IMR-90 (cell line): ENCODE measurements at regions not wholly inside any gene's neighbourhood (a gene's known extent, or its start where the extent isn't known, plus 50 kb on each side); places are given as distances from the start of the nearest gene placed in this dataset.

Source experiments
- ATAC-seq: fragments of 200-7000 bp; cut with Tn5 transposase; 2 replicates; pipeline ENCODE4 v1.9.1; 2020; ENCODE audit warnings: low read depth, mild to moderate bottlenecking, moderate library complexity
- BruUV-seq: library from RNA; stranded (reverse); fragments of 400-500 nt; replicated peaks from 2 replicates; lab custom pipeline; 2021; lab: Mats Ljungman, UMichigan
- CTCF ChIA-PET: fragments of 300-600 bp; formaldehyde crosslinking; extraction: SDS; loops from one replicate; lab custom pipeline; 2021; ENCODE audit warnings: antibody characterized with exemption; lab: Yijun Ruan, JAX
- POLR2A ChIA-PET: fragments of 300-600 bp; sonication (Branson Sonifier 250); formaldehyde crosslinking; loops from one replicate; lab custom pipeline; 2022; ENCODE audit warnings: antibody characterized with exemption; ENCODE audit not compliant: unreplicated experiment; lab: Charles Lee
- DNase-seq: peaks from one replicate; pipeline ENCODE4 v3.0.0; 2013
- H2AFZ ChIP-seq: replicated peaks from 2 replicates; pipeline ENCODE3; 2013; ENCODE audit warnings: low read length, mild to moderate bottlenecking; ENCODE audit not compliant: poor library complexity
- H2AK5ac ChIP-seq: 2 replicates; pipeline ENCODE4 v1.6.1; 2013; ENCODE audit warnings: low read depth, low read length, inconsistent platforms
- H2AK9ac ChIP-seq: replicated peaks from 2 replicates; pipeline ENCODE3; 2013; ENCODE audit warnings: mild to moderate bottlenecking, low read depth, low read length, moderate library complexity; ENCODE audit not compliant: poor library complexity
- H2BK120ac ChIP-seq: 2 replicates; pipeline ENCODE4 v1.6.1; 2013; ENCODE audit warnings: low read depth, low read length, inconsistent platforms
- H2BK15ac ChIP-seq: 3 replicates; pipeline ENCODE4 v1.6.1; 2013; ENCODE audit warnings: low read depth, low read length, inconsistent platforms
- H2BK20ac ChIP-seq: 2 replicates; pipeline ENCODE4 v1.6.1; 2013; ENCODE audit warnings: low read depth, mild to moderate bottlenecking, inconsistent platforms, low read length, moderate library complexity
- H2BK5ac ChIP-seq: 2 replicates; pipeline ENCODE4 v1.6.1; 2013; ENCODE audit warnings: mild to moderate bottlenecking, low read depth, low read length, inconsistent platforms; ENCODE audit not compliant: poor library complexity, severe bottlenecking
- H3K14ac ChIP-seq: replicated peaks from 2 replicates; pipeline ENCODE4 v1.6.1; 2013; ENCODE audit warnings: low read depth, low read length, inconsistent platforms
- H3K18ac ChIP-seq: 2 replicates; pipeline ENCODE4 v1.6.1; 2013; ENCODE audit warnings: low read depth, low read length, control low read depth
- H3K23ac ChIP-seq: 2 replicates; pipeline ENCODE4 v1.6.1; 2013; ENCODE audit warnings: low read depth, low read length, inconsistent platforms
- H3K27ac ChIP-seq: 2 replicates; pipeline ENCODE4 v1.5.1; 2013; ENCODE audit warnings: mild to moderate bottlenecking, control low read depth, low read length; ENCODE audit not compliant: insufficient read depth
- H3K27me3 ChIP-seq: 2 replicates; pipeline ENCODE4 v1.6.1; 2013; ENCODE audit warnings: low read length; ENCODE audit not compliant: control insufficient read depth, insufficient read depth
- H3K36me3 ChIP-seq: 2 replicates; pipeline ENCODE4 v1.6.1; 2013; ENCODE audit warnings: low read length, mixed read lengths; ENCODE audit not compliant: control insufficient read depth, insufficient read depth
- H3K4ac ChIP-seq: 2 replicates; pipeline ENCODE4 v1.6.1; 2013; ENCODE audit warnings: low read depth, low read length, inconsistent platforms
- H3K4me1 ChIP-seq: 2 replicates; pipeline ENCODE4 v1.6.1; 2013; ENCODE audit warnings: low read length, mixed read lengths; ENCODE audit not compliant: control insufficient read depth, insufficient read depth
- H3K4me2 ChIP-seq: 2 replicates; pipeline ENCODE4 v1.6.1; 2013; ENCODE audit warnings: low read depth, mild to moderate bottlenecking, control low read depth, low read length, moderate library complexity
- H3K4me3 ChIP-seq: 2 replicates; pipeline ENCODE4 v1.5.1; 2013; ENCODE audit warnings: low read depth, mild to moderate bottlenecking, control low read depth, low read length, moderate library complexity; ENCODE audit not compliant: insufficient read depth
- H3K56ac ChIP-seq: 2 replicates; pipeline ENCODE4 v1.6.1; 2013; ENCODE audit warnings: low read length, inconsistent platforms; ENCODE audit not compliant: insufficient read depth; ENCODE audit errors: extremely low read depth
- H3K79me1 ChIP-seq, 2 experiments: 2 replicates each; pipeline ENCODE4 v1.6.1; 2013; ENCODE audit warnings: low read length in 2 of 2, inconsistent platforms in 1 of 2, low read depth in 1 of 2
- H3K9ac ChIP-seq: 2 replicates; pipeline ENCODE4 v1.6.1; 2013; ENCODE audit warnings: low read depth, low read length, control low read depth
- H3K9me1 ChIP-seq: 2 replicates; pipeline ENCODE4 v1.6.1; 2013; ENCODE audit warnings: low read length, inconsistent platforms; ENCODE audit not compliant: insufficient read depth
- H3K9me3 ChIP-seq: 2 replicates; pipeline ENCODE4 v1.6.1; 2013; ENCODE audit warnings: low read length; ENCODE audit not compliant: control insufficient read depth, insufficient read depth
- H4K20me1 ChIP-seq: 2 replicates; pipeline ENCODE4 v1.6.1; 2013; ENCODE audit warnings: low read length, inconsistent platforms; ENCODE audit not compliant: insufficient read depth
- H4K5ac ChIP-seq: 2 replicates; pipeline ENCODE4 v1.6.1; 2013; ENCODE audit warnings: mild to moderate bottlenecking, low read depth, low read length, control low read depth
- H4K8ac ChIP-seq, 2 experiments: 2 replicates each; pipeline ENCODE4 v1.6.1; 2013; ENCODE audit warnings: low read depth in 2 of 2, low read length in 2 of 2, control low read depth in 1 of 2, inconsistent platforms in 1 of 2
- H4K91ac ChIP-seq: 2 replicates; pipeline ENCODE4 v1.6.1; 2013; ENCODE audit warnings: low read depth, low read length, inconsistent platforms; ENCODE audit not compliant: insufficient read depth
- BHLHE40 ChIP-seq: fragments of 150-350 bp; IDR thresholded peaks from 2 replicates; pipeline ENCODE4 v1.6.1; 2016; ENCODE audit warnings: mild to moderate bottlenecking, low read depth, low read length
- FOS ChIP-seq: fragments of 150-350 bp; IDR thresholded peaks from 2 replicates; pipeline ENCODE4 v1.6.1; 2016; ENCODE audit warnings: low read depth, low read length
- MAFK ChIP-seq: IDR thresholded peaks from 2 replicates; pipeline ENCODE4 v1.6.1; 2012; ENCODE audit warnings: low read depth, low read length, improper control_type of control experiment
- MAZ ChIP-seq: IDR thresholded peaks from 2 replicates; pipeline ENCODE4 v1.6.1; 2012; ENCODE audit warnings: low read depth, mild to moderate bottlenecking, low read length, improper control_type of control experiment, moderate library complexity, borderline replicate concordance
- MXI1 ChIP-seq: IDR thresholded peaks from 2 replicates; pipeline ENCODE4 v1.6.1; 2012; ENCODE audit warnings: low read depth, mild to moderate bottlenecking, low read length, moderate library complexity, borderline replicate concordance
- NFE2L2 ChIP-seq: fragments of 150-350 bp; IDR thresholded peaks from 2 replicates; pipeline ENCODE4 v1.6.1; 2016; ENCODE audit warnings: low read depth, mild to moderate bottlenecking, low read length
- POLR2A ChIP-seq: IDR thresholded peaks from 2 replicates; pipeline ENCODE4 v1.6.1; 2012; ENCODE audit warnings: mild to moderate bottlenecking, low read depth, low read length
- RAD21 ChIP-seq: IDR thresholded peaks from 2 replicates; pipeline ENCODE4 v1.6.1; 2012; ENCODE audit warnings: low read length, improper control_type of control experiment
- RFX5 ChIP-seq: IDR thresholded peaks from 2 replicates; pipeline ENCODE4 v1.8.0; 2012; ENCODE audit warnings: low read depth, mild to moderate bottlenecking, low read length, moderate library complexity
- SMC3 ChIP-seq: fragments of 150-350 bp; IDR thresholded peaks from 2 replicates; pipeline ENCODE4 v1.6.1; 2016; ENCODE audit warnings: low read depth, mild to moderate bottlenecking, antibody characterized with exemption, low read length, moderate library complexity
- WGBS, 2 experiments: methylation state at CpG; one replicate each; pipeline versions ENCODE4 v1.1.5 to v1.1.7; 2013; ENCODE audit warnings: missing lambda C conversion rate in 2 of 2; ENCODE audit not compliant: insufficient read length in 1 of 2; ENCODE audit errors: extremely low coverage in 2 of 2; 5-methylcytosine and 5-hydroxymethylcytosine counted together
- dilution Hi-C: fragments of 300-500 bp; cut with HindIII; formaldehyde crosslinking; loops from one replicate; pipeline ENCODE4 v1.14.3; 2018; ENCODE audit warnings: low sequenced_read_pairs; ENCODE audit not compliant: unreplicated experiment
- in situ Hi-C: fragments of 300-500 bp; cut with MboI; formaldehyde crosslinking; loops from 3 replicates; pipeline ENCODE4 v1.14.3; 2019; ENCODE audit warnings: low sequenced_read_pairs, inconsistent platforms, mixed read lengths
- intact Hi-C: fragments of 100-400 bp; cut with micrococcal nuclease; formaldehyde crosslinking; loops from 2 replicates; pipeline ENCODE4 v1.10.0; 2022
- TF ChIP-seq, protein P1 (sequence below): conservative IDR thresholded peaks from 2 replicates; pipeline ENCODE4 v1.5.1; 2012; ENCODE audit warnings: mild to moderate bottlenecking, low read depth, low read length, improper control_type of control experiment
- TF ChIP-seq, protein P2 (sequence below): fragments of 150-350 bp; IDR thresholded peaks from 2 replicates; pipeline ENCODE4 v1.6.1; 2017; ENCODE audit warnings: mild to moderate bottlenecking, antibody characterized with exemption, low read length, low read depth
- TF ChIP-seq, protein P3 (sequence below): fragments of 150-350 bp; IDR thresholded peaks from 2 replicates; pipeline ENCODE4 v1.6.1; 2016; ENCODE audit warnings: low read depth, mild to moderate bottlenecking, low read length, moderate library complexity, borderline replicate concordance

GRCh38 chr6:134810402-134810801, 139.5 kb downstream of the ALDH8A1 start:
- peak overlapping the region; percentile 74; the same call in 1 of the 2 replicates for H2BK20ac ChIP-seq
- H3K9ac ChIP-seq = no peak overlapping the region
- no peaks in the 10 kb centered on the region for H4K20me1 ChIP-seq
- H3K4me2 ChIP-seq = no peak overlapping the region
- peaks cover 13% of the 10 kb centered on the region for H3K4me1 ChIP-seq
- no TSS peak for BruUV-seq
- peaks cover 7% of the 10 kb centered on the region for H3K9me1 ChIP-seq
- intact Hi-C loops = no loop called here
- POLR2A ChIA-PET = no interaction called here
- H3K9me3 ChIP-seq = no peaks in the 10 kb centered on the region
- peak overlapping the region; percentile 53; the same call in 1 of the 2 replicates for H4K91ac ChIP-seq
- peak overlapping the region; percentile 56; the same call in 1 of the 2 replicates for H3K4ac ChIP-seq
- 0 out of 2 replicates have a peak overlapping the region, but pooled peaks have one; percentile 76 for H4K5ac ChIP-seq
- H4K8ac ChIP-seq = peak overlapping the region; percentile 57 to 68; a peak in 2 of 4 replicates
- no peak overlapping the region for H3K23ac ChIP-seq
- H2AK5ac ChIP-seq = peak overlapping the region; percentile 56
- no peak overlapping the region for H3K4me3 ChIP-seq
- peak overlapping the region; percentile 91; the same call in 1 of the 2 replicates for H3K18ac ChIP-seq
- WGBS, 2 experiments = no CpG with 5 or more reads among the region's 2 CpGs
- no peak overlapping the region for H2AK9ac ChIP-seq
- dilution Hi-C loops = no loop called here
- no peak overlapping the region for H2AFZ ChIP-seq
- TF ChIP-seq FOS (no peak), MAFK (no peak), RFX5 (no peak), BHLHE40 (no peak), MXI1 (no peak), RAD21 (no peak), MAZ (no peak), NFE2L2 (no peak), SMC3 (no peak), POLR2A (no peak)
- TF ChIP-seq, protein P1, sequence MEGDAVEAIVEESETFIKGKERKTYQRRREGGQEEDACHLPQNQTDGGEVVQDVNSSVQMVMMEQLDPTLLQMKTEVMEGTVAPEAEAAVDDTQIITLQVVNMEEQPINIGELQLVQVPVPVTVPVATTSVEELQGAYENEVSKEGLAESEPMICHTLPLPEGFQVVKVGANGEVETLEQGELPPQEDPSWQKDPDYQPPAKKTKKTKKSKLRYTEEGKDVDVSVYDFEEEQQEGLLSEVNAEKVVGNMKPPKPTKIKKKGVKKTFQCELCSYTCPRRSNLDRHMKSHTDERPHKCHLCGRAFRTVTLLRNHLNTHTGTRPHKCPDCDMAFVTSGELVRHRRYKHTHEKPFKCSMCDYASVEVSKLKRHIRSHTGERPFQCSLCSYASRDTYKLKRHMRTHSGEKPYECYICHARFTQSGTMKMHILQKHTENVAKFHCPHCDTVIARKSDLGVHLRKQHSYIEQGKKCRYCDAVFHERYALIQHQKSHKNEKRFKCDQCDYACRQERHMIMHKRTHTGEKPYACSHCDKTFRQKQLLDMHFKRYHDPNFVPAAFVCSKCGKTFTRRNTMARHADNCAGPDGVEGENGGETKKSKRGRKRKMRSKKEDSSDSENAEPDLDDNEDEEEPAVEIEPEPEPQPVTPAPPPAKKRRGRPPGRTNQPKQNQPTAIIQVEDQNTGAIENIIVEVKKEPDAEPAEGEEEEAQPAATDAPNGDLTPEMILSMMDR = no peak
- TF ChIP-seq, protein P2, sequence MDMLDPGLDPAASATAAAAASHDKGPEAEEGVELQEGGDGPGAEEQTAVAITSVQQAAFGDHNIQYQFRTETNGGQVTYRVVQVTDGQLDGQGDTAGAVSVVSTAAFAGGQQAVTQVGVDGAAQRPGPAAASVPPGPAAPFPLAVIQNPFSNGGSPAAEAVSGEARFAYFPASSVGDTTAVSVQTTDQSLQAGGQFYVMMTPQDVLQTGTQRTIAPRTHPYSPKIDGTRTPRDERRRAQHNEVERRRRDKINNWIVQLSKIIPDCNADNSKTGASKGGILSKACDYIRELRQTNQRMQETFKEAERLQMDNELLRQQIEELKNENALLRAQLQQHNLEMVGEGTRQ = no peak
- TF ChIP-seq, protein P3, sequence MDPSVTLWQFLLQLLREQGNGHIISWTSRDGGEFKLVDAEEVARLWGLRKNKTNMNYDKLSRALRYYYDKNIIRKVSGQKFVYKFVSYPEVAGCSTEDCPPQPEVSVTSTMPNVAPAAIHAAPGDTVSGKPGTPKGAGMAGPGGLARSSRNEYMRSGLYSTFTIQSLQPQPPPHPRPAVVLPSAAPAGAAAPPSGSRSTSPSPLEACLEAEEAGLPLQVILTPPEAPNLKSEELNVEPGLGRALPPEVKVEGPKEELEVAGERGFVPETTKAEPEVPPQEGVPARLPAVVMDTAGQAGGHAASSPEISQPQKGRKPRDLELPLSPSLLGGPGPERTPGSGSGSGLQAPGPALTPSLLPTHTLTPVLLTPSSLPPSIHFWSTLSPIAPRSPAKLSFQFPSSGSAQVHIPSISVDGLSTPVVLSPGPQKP = no peak
- H3K27ac ChIP-seq = no peak overlapping the region; the same call in 1 of the 2 replicates
- in situ Hi-C loops = no loop called here
- peak overlapping the region; percentile 11 for H2BK5ac ChIP-seq
- H2BK120ac ChIP-seq = peak overlapping the region; percentile 59; the same call in 1 of the 2 replicates
- peak overlapping the region; percentile 57; the same call in 1 of the 2 replicates for H3K14ac ChIP-seq
- no peaks in the 10 kb centered on the region for H3K36me3 ChIP-seq
- ATAC-seq = no peak
- DNase-seq = peak; percentile 34
- no peaks in the 10 kb centered on the region for H3K27me3 ChIP-seq
- no peak overlapping the region for H3K56ac ChIP-seq
- CTCF ChIA-PET = no interaction called here
- H3K79me1 ChIP-seq = no peaks in the 10 kb centered on the region
- H2BK15ac ChIP-seq = peak overlapping the region; percentile 75; the same call in 2 of the 3 replicates
